ENCODE measurements at regions not wholly inside any gene's neighbourhood (a gene's known extent, or its start where the extent isn't known, plus 50 kb on each side); places are given as distances from the start of the nearest gene placed in this dataset.

DNA sequence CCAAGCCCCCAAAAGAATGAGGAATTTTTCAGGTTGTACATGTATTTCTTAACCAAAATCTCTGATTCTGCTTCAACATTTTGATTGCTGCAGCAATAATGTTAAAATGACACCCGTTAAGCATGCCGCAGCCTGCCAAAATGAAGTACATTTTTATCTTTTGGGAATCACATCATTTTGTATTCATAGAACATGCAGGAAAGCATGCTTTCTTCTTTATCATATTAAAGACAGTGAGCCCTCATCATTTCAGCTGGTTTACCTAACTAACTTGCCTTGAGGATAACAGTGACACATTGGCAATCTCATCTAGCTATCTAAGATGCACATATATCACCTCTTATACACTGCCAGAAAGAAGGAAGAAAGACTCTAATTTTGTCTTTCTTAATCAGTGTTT is 299.2 kb downstream of the LTN1 start:
- intact Hi-C loops (cut with micrococcal nuclease) = no loop called here
- H3K79me2 ChIP-seq (ENCODE audit: control insufficient read depth, insufficient read depth, low read length) = no peaks in the 10 kb centered on the region
- BruUV-seq (replicated peaks) = no TSS peak

More for the DNA sequence above, 299.2 kb downstream of the LTN1 start:
- H3K27me3 ChIP-seq (ENCODE audit: control insufficient read depth in 2 of 2, insufficient read depth in 2 of 2, low read length in 2 of 2) = no peaks in the 10 kb centered on the region
- H3K9me1 ChIP-seq (replicated peaks; ENCODE audit: control insufficient read depth, extremely low read depth, insufficient read depth, low read length) = no peaks in the 10 kb centered on the region
- TF ChIP-seq MYC (IDR thresholded peaks at IDR 0.05; ENCODE audit: low read depth, low read length) (no peak), CTCF (IDR thresholded peaks at IDR 0.05; ENCODE audit: extremely low read depth in 1 of 2, insufficient read depth in 1 of 2, low read depth in 1 of 2, low read length in 2 of 2) (no peak), JUN (IDR thresholded peaks at IDR 0.05; ENCODE audit: borderline replicate concordance, insufficient read depth, insufficient read length, low read depth) (no peak), POLR2A (IDR thresholded peaks at IDR 0.05; ENCODE audit: low read depth, low read length) (no peak), MAX (IDR thresholded peaks at IDR 0.05; ENCODE audit: insufficient read depth, insufficient read length) (no peak), EZH2 (IDR thresholded peaks at IDR 0.05; ENCODE audit: borderline replicate concordance, low read depth, low read length, severe bottlenecking) (no peak), GATA2 (IDR thresholded peaks at IDR 0.05; ENCODE audit: insufficient read depth, insufficient read length, low read depth, low read length) (no peak), FOS (IDR thresholded peaks at IDR 0.05; ENCODE audit: borderline replicate concordance, insufficient read depth, low read length) (no peak), POLR2AphosphoS5 (IDR thresholded peaks at IDR 0.05; ENCODE audit: insufficient read depth, low read depth, low read length) (no peak)
- DNase-seq (ENCODE audit: low read depth, low spot score) (no peak), FAIRE-seq (no peak)
- H2AFZ ChIP-seq (ENCODE audit: low read depth, low read length) = no peak overlapping the region
- POLR2A ChIA-PET = no interaction called here
- H3K27ac ChIP-seq (ENCODE audit: insufficient read depth, low read depth, low read length) = no peak overlapping the region
- no peak overlapping the region for H3K9ac ChIP-seq (replicated peaks; ENCODE audit: extremely low read depth, insufficient read depth, low read length)
- no peak overlapping the region for H3K4me3 ChIP-seq (replicated peaks in 1 of 3; ENCODE audit: insufficient read depth in 1 of 3, low read depth in 1 of 3, low read length in 3 of 3)
- H4K20me1 ChIP-seq (replicated peaks; ENCODE audit: control insufficient read depth, extremely low read depth, insufficient read depth, low read length) = no peaks in the 10 kb centered on the region
- no peaks in the 10 kb centered on the region for H3K4me1 ChIP-seq (ENCODE audit: control insufficient read depth, extremely low read depth, insufficient read depth, low read length)
- CTCF ChIA-PET = interaction anchor here (2.7 kb wide), 1 partner anchor 8 kb away, joined by 7 read pairs; no protein-coding TSS in a partner anchor
- dilution Hi-C loops (cut with MboI; ENCODE audit: extremely low pct_ligation_motif_present, low sequenced_read_pairs) = no loop called here
- no peaks in the 10 kb centered on the region for H3K36me3 ChIP-seq (ENCODE audit: control insufficient read depth in 2 of 2, extremely low read depth in 1 of 2, insufficient read depth in 2 of 2, low read length in 2 of 2)
- H3K4me2 ChIP-seq (ENCODE audit: insufficient read depth, low read length) = no peak overlapping the region
- no peaks in the 10 kb centered on the region for H3K9me3 ChIP-seq (replicated peaks; ENCODE audit: control insufficient read depth, insufficient read depth, low read length)
